ENCODE measurements at regions not wholly inside any gene's neighbourhood (a gene's known extent, or its start where the extent isn't known, plus 50 kb on each side); places are given as distances from the start of the nearest gene placed in this dataset.
"Not testable (repeated sequence)": the region's sequence is repeated elsewhere in the genome, so short reads cannot be mapped to it uniquely, and the experiment has no call there.

GRCh38 chr14:106764968-106765369 lies 1238.6 kb downstream of the TMEM121 start:
- H3K4me3 ChIP-seq; H3K36me3 ChIP-seq; H3K9me3 ChIP-seq; H3K4me1 ChIP-seq; H3K27me3 ChIP-seq; intact Hi-C loops (cut with DNase I; ENCODE audit: low total_unique reads); DNase-seq; H3K27ac ChIP-seq: not testable (repeated sequence)
- peak in 2 of 4 experiments; percentile 14 to 16 for TF ChIP-seq CTCF (IDR thresholded peaks at IDR 0.05)

- Histone ChIP-seq H3K4me1 (no peaks in the 10 kb centered on the region), H3K9me3 (no peaks in the 10 kb centered on the region), H3K4me3 (no peak overlapping the region), H3K27me3 (no peaks in the 10 kb centered on the region), H3K27ac (no peak overlapping the region), H3K36me3 (no peaks in the 10 kb centered on the region)
- intact Hi-C loops (cut with DNase I; ENCODE audit: low total_unique reads) = no loop called here
- no peak for TF ChIP-seq POLR2A (IDR thresholded peaks at IDR 0.05)
- TF ChIP-seq CTCF (IDR thresholded peaks at IDR 0.05) = no peak
- DNase-seq = no peak
These were observed 1239.8 kb downstream of the TMEM121 start for GRCh38 chr14:106766145-106766544.

GRCh38 chr14:106766551-106767277 lies 1240.3 kb downstream of the TMEM121 start:
- intact Hi-C loops (cut with DNase I; ENCODE audit: low total_unique reads); H3K4me1 ChIP-seq; H3K36me3 ChIP-seq; H3K9me3 ChIP-seq; H3K4me3 ChIP-seq; H3K27me3 ChIP-seq; H3K27ac ChIP-seq; DNase-seq: not testable (repeated sequence)

- H3K4me3 ChIP-seq; H3K9me3 ChIP-seq; H3K4me1 ChIP-seq; H3K27ac ChIP-seq; DNase-seq; intact Hi-C loops (cut with DNase I; ENCODE audit: low total_unique reads); H3K27me3 ChIP-seq; H3K36me3 ChIP-seq: not testable (repeated sequence)
These were observed 1241.8 kb downstream of the TMEM121 start for GRCh38 chr14:106768230-106768629.

GRCh38 chr14:106768972-106769700 lies 1242.8 kb downstream of the TMEM121 start:
- intact Hi-C loops (cut with DNase I; ENCODE audit: low total_unique reads); H3K9me3 ChIP-seq; DNase-seq; H3K27me3 ChIP-seq; H3K27ac ChIP-seq; H3K4me1 ChIP-seq; H3K4me3 ChIP-seq; H3K36me3 ChIP-seq: not testable (repeated sequence)

- H3K9me3 ChIP-seq; H3K4me1 ChIP-seq; H3K36me3 ChIP-seq; H3K27me3 ChIP-seq; H3K4me3 ChIP-seq; DNase-seq; intact Hi-C loops (cut with DNase I; ENCODE audit: low total_unique reads); H3K27ac ChIP-seq: not testable (repeated sequence)
These were observed 1243.8 kb downstream of the TMEM121 start for GRCh38 chr14:106770158-106770672.

GRCh38 chr14:106774889-106775480 lies 1248.6 kb downstream of the TMEM121 start:
- DNase-seq; H3K27me3 ChIP-seq; H3K27ac ChIP-seq; intact Hi-C loops (cut with DNase I; ENCODE audit: low total_unique reads); H3K9me3 ChIP-seq; H3K36me3 ChIP-seq; H3K4me1 ChIP-seq; H3K4me3 ChIP-seq: not testable (repeated sequence)
- TF ChIP-seq CTCF (IDR thresholded peaks at IDR 0.05) = peak in 2 of 4 experiments; percentile 15 to 17
